Activated CD8-positive, alpha-beta memory T cell treated with anti-CD3 and anti-CD28 coated beads for 4 hours (primary cell): ENCODE measurements at regions not wholly inside any gene's neighbourhood (a gene's known extent, or its start where the extent isn't known, plus 50 kb on each side); places are given as distances from the start of the nearest gene placed in this dataset.
"Not testable (repeated sequence)": the region's sequence is repeated elsewhere in the genome, so short reads cannot be mapped to it uniquely, and the experiment has no call there.

Experiments
- DNase-seq, 2 donors: peaks; one replicate each; pipeline ENCODE4 v3.0.0-alpha.2; 2020; ENCODE audit warnings: low read depth in 2 of 2

DNA sequence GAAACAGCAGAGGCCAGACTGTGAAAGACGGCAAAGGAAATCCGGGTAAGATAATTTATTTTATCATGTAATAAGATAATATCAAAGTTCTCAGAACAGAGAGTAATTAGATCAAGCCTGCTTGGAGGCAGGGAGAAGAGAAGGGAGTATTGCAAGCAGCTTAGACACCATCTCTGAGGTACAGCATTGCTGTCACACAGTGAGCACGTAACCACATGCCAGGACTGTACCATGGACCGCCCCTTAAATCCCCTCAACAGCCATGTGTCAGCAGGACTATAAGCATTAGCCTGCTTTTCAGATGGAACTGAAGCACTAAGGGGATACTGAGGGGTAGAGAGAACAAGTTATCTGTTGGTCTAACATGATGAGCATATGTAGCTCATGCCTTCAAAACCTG, 141.5 kb downstream of the C6orf118 start:
- no peak for DNase-seq

DNA sequence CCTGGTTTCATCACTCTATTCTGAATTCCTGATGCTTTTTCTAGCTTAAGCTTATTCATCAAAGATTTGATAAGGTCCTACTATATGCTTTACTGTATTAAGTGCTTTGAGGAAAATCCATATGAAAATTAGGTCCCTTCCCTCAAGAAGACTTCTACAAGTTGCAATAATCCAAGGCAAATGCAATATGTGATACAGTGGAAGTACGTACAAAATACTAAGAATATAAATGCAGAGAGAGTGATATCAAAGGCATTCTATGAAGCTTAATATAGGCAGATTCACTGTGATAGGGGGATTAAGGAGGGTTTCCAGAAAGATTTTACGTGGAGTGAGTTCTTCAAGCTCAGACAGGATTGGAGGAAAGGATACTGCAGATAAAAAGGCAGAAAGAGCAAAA, 142.1 kb downstream of the C6orf118 start:
- no peak for DNase-seq

DNA sequence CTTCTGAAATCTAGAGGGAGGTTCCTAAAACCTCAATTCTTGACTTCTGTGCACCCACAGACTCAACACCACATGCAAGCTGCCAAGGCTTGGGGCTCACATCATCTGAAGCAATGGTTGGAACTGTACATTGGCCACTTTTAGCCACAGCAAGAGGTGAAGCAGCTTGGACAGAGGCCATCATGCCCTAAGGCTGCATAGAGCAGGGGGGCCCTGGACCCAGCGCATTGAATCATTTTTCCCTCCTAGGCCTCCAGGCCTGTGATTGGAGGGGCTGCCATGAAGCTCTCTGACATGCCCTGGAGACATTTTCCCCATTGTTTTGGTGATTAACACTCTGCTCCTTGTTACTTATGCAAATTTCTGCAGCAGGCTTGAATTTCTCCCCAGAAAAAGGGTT, 145.9 kb downstream of the C6orf118 start:
- DNase-seq: no peak

DNA sequence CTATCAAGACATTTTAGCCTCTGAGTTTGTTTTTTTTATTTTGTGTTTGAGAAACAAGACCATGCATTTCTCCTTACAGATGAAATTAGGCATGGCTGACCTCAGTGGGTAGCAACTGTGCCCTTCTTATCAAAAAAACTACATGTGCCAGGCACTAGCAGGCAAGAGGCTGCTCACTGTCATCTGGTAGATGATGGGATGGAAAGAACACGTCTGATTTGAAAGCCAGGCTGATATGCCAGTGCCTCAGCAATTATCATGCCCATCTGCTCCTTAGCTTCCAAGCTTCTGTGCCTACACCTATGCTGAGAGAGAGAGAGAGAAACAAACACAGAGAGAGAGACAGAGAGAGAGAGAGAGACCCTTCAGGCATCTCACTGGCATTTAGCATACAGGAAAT, 149.9 kb downstream of the C6orf118 start:
- no peak for DNase-seq

DNA sequence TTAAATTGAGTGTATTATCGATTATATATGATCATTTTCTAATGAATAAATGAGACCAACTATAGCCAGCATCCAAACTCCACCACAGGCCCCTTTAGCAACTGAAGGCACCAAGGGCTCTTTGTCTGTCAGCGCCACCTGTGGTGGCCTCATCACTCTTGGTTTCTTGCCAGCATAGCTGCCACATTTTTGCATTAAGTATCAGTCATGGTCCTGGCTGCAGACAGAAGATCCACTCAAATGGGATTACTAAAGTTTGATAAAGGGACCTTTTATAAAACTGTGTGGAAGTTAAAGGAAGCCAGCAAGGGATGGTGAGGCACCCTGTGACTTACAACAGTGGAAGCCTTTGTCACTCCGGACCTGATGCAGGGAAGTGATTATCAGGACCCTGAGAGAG, 162.9 kb downstream of the C6orf118 start:
- DNase-seq: no peak

DNA sequence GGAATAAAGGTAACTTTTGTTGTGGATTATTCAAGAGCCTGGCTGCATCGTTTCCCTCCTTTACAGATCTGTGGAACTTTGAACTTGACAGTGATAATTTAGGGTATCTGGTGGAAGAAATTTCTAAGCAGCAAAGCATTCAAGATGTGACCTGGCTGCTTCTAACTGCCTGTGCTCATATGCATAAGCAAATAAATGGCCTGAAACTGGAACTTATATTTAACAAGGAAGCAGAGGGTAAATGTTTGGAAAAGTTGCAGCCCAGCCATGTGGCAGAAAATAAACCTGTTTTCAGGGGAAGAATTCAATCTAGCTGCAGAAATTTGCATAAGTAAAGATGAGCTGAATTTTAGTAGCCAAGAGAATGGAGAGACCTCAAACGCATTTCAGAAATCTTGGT, 173.5 kb downstream of the C6orf118 start:
- no peak for DNase-seq

DNA sequence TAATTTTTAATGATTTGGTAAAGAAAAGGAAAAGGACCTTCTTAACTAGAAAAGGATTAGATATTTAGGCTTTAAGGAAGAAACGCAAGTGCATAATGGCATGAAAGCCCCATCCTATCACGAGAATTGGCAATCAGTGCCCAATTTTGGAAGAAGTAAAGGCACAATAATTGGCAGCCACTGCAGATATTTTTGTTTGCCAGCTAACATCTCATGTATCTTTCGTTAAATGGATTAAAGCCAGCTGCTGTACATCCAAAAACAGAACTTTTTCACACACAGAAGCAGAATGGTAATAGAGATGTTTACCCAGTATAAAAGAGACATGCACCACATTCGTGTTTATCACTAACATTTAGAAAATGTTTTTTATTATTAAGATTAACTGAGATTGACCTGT, 180.3 kb downstream of the C6orf118 start:
- DNase-seq: no peak

DNA sequence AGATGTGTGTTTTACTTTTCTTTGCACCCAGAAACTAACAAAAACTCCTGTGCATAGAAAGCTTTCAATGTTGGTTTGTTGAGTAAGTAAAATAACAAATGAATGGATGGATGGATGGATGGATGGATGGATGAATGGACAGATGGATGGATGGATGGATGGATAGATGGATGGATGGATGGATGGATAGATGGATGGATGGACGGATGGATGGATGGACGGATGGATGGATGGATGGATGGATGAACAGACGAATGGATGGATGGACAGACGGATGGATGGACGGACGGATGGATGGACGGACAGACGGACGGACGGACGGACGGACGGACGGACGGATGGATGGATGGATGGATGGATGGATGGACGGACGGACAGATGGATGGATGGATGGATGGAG, 181.7 kb downstream of the C6orf118 start:
- DNase-seq: not testable (repeated sequence)

DNA sequence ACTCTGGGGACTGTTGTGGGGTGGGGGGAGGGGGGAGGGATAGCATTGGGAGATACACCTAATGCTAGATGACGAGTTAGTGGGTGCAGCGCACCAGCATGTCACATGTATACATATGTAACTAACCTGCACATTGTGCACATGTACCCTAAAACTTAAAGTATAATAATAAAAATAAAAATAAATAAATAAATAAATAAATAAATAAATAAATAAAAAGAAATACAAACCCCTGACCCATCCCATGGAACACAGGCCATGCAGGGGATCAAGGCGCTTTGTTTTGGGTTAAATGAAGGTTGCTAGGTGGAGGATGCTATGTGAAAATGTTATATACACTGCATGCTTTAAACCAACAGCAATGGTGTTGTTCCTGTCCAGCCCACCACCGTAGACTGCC, 184.7 kb downstream of the C6orf118 start:
- not testable (repeated sequence) for DNase-seq

DNA sequence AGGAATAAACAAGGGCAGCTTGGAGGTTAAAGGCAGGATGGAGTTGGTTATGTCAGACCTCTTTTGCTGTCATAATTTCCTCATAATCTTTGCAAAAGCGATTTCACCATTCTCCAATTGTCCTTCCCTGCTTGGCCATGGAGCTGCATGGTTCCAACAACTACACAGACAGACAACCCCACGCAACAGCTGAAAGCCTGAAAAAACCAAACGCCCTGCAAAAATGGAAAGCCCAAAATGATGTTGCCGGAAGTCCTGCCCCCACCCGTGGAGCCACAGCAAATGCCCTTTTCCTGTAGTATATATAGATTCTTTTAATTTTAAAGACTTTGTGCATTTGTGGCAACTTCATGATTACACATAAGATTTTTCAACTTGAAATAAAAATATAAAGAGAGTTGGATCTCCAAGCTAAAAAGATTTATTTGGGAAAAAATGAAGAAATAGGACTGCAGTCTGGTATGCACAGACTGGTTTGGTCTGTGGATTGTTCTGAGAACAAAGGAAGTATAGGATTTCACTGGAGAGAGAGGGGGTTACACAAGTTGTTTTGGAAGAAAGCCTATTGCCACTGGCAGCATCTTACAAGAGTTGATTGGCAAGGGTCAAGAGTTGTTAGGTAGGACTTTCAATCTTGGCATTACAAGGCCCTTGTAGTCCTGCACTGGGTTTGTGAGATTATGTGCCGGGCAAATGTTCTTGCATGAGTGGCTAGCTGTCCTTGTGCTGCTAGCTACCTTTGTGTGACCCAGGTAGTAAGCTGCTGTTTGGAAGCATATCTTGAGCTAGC, 190.0 kb downstream of the C6orf118 start:
- no peak for DNase-seq

DNA sequence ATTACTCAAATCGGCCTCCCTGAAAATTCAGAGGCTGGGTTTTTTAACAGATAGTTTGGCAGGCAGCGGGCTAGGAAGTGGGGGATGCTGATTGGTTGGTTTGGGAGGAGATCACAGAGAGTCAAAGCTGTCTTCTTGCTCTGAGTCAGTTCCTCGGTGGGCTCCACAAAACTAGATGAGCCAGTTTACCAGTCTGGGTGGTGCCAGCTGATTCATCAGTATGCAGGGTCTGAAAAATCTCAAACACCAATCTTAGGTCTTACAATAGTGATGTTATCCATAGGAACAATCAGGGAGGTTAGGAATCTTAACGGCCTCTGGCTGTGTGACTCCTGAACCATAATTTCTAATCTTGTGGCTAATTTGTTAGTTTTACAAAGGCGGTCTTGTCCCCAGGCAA, 190.7 kb downstream of the C6orf118 start:
- no peak for DNase-seq

DNA sequence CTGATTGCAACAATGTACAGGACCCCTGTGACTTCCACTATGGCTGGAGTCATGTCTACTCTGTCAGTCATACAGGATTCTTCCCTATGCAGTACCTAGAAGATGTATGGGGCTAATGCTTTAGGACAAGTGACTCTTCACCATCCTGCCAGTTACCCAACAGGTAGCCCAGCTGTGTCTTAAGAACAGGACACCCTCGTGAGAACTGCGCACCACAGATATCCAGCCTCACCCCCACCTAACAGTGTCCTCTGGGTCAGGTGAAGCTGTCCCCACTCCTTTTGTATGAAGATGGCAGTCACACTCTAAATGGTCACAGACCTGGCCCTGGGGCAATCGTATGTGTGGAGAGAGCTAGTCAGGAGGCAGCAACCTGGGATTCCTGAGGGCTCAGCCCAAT, 191.6 kb downstream of the C6orf118 start:
- no peak for DNase-seq

DNA sequence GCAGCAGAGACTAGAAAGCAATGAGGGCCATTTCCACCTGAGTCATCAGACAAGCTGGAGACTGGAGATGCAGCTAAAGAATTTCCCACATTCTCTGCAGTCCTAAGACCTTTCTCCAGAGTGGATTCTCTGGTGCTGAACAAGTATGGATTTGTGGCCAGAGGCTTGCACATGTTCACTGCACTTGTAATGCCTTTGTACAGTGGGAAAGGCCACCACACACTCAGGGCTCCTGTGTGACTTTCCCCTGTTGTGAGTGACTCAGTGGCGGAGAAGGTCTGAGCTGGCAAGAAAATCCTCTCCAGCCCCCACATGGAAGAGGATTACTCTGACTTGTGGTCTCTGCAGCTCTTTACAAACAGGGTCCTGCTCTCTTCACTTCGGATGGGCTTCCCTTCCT, 192.3 kb downstream of the C6orf118 start:
- DNase-seq: no peak

DNA sequence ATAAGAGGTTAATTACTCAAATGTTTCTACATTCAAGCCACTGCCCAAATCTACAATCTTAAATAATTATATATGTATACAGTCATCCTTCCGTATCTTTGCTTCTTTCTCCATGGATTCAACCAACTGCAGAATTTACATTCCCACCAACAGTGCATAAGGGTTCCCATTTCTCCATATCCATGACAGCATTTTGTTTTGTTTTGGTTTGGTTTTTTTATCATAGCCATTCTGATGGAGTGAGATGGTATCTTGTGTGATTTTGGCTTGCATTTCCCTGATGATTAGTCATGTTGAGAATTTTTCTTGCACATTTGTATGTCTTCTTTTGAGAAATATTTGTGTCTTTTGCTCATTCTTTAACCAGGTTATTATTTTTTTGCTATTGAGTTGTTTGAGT, 198.5 kb downstream of the C6orf118 start:
- DNase-seq: no peak

DNA sequence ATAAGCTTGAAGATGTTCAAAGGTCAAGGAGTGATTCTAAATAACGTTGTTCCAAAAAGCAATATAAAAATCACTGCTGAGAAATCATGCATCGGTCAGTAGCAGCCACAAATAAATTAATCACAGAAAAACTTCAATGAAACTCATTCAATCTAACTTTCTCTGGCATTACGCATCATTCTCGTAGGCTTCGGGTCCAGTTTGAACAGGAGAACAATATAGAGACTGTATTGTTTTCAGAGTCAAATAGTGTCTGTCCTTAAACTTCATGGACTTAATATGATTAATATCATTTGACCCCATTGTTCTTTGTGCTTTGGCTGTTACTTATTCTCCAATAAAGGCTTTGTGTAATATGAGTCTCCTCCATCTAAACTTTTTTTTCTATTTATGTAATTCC, 200.4 kb downstream of the C6orf118 start:
- DNase-seq: no peak

DNA sequence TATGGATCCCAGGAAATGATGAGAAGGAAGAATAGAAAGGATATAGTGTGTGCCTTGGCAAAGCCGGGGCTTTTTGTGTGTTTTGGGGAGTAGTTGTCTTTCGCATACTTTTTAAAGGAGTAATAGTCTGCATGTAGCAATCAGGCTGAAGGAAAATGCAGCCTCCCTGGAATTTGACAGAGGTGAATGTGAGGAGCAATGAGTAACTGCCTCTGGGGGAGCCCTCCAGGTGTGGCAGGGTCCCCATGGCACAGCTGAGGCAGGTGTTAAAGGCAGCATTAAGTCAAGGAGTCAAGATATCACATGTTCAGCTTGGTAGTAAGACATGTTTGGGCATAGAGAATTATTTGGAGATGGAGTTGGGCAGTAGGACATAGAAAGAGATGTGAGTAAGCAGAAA, 203.1 kb downstream of the C6orf118 start:
- no peak for DNase-seq

DNA sequence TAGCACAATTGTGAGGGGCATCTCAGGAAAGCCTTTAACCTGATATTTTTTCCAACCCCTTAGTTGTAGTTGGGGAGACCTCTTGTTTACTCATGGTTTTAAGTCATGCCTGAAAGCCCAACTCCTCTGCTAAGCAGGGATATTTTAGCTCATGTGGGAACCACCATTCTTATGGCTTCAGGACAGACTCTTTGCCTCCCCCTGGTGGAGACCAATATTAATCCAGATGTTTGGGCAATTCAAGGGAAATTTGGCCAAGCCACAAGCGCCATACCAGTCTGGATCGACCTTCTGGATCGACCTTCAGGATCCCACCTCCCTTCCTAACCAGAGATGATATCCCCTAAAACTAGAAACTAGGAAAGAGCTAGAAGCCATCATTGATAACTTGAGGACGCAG, 211.2 kb downstream of the C6orf118 start:
- no peak for DNase-seq

DNA sequence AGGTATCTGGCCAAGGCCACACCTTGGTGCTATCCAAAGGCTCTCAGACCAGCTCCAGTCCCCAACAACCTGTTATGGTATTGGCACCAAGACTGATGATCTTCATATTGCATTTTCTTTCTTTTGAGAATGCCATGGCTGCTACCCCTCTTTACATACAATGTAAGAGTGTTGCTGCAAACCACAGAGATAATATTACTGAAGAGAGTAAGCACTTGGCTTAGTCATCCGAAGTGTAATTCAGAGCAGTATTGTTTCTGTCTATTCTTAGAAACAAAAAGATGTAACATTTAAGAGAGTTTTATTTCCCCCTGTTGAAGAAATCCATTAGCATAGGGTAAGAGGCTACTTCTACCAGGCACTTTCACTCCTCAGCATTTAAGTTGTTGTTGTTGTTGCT, 212.5 kb downstream of the C6orf118 start:
- DNase-seq: no peak

DNA sequence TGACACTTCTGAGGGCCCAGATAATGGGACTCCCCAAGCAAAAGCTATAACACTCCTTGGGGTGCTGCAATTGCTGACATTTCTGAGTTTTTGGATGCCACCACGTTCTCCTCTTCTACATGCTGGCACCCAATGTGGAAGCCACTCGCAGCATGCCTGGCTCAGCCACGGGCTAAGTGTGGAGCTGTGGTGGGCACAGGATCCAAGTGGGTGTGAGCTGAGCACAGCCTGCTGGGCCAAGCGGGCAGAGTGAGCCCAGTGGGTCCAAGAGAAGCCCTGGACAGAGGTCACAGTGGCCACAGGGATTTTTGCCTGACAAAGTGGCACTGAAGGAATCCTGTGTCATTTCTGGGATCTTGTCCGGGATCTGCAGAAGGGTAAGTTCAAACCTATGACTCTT, 213.2 kb downstream of the C6orf118 start:
- DNase-seq: no peak

DNA sequence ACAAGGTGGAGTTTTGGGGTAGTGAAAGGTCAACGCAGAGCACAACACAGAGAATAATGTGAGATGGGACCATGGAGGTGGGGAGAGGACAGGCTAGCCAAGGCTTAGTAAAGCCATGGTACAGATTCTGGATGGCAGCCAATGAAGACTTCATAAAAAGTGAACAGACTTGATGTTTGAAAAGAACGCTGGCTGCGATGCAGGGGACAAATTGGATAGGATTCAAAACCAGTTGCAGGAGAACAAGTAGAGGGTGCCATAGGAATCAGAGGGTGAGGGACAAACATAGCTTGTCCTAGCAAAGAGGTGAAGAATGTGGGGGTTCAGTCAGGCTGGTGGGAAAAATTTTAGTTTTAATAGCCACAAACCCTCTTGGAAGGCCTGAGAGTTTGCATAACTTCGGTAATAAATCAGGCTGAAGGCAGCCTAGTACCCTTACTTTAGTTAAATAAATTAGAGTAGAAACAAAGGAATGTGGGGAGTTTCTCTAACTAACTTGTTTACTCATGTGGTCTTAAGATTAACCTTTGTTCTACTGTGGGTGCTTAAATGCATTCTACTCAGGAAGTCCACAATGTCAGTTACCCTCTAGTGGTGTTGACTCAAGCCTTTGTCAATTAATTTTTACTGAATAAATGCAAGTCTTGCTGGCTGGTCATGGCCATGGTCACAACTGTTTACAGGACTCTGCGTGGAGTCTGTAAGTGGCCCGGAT, 216.4 kb downstream of the C6orf118 start:
- DNase-seq: no peak

DNA sequence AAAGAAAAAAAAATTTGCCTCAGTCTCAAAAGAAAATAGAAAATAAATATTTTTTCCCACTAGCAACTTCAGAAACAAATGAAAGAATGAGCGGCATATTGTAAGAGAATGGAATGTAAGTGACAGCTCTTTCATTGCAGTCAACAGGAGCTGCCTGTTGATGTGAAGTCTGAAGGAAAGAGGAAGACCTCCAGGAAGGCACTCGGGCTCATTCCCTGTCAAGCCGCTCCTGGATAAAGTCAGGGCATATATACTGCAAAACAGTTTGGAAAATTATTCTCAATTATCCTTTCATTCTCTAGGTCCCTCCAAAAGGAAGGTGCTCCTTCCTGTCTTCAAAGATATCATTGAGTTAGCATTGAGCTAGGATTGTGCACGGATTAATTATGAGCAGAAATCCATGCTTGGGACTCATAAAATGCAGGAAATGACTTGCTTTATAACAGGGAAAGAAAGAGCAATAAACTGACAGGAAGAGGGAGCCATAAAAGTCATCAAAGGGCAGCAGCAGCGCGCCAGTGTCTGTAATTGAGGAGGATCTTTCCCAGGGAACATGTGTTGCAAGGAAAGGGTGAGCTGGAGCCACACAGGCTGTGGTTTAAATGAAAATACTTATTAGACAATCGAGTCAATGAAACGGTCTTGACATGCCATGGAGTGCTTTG, 218.2 kb downstream of the C6orf118 start:
- DNase-seq: no peak

DNA sequence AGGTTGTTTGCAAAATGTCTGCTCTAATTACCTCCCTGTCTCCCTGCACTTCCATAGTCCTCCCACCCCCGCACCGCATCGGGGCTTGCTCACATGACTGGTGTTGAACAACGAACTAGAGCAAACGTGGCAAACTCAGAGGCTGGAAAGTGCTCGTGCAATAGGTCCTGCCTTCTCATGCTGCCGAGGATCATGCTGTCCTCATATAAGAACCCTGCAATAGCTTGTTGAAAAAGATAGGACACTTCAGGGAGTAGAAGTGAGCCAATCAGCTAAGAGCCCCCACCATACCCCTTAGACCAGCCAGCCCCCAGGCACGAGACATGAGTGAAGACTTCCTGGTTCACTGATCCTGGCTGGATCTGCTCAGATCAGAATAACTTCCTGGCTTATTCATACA, 219.2 kb downstream of the C6orf118 start:
- no peak for DNase-seq

DNA sequence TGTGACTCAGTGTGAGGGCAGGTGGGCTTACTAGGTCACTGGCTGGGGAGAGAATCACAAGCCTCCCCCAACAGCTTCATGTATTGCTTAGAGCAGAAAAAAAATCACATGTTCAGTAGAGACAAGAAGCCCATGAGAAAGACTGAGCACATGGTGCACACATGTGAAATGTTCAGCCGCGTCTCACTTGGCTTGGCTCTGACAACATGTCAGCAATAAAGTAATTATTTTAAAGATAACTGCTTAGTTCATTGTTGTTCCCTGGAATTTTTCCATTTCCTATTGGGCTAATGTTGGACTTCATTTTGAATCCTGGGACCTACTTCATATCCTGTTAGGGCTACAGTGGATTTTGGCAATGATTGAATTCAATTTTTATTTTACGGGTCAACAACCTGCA, 222.6 kb downstream of the C6orf118 start:
- no peak for DNase-seq
